ENCODE measurements at regions not wholly inside any gene's neighbourhood (a gene's known extent, or its start where the extent isn't known, plus 50 kb on each side); places are given as distances from the start of the nearest gene placed in this dataset.

- in situ Hi-C loops (cut with HindIII; ENCODE audit: low sequenced_read_pairs) = no loop called here
- no peak overlapping the region for H3K4me3 ChIP-seq (ENCODE audit: low read depth, low read length)
- no peak for DNase-seq (ENCODE audit: low read depth, low spot score)
- TF ChIP-seq CTCF (IDR thresholded peaks at IDR 0.05; ENCODE audit: low read depth, low read length) = no peak
Observed at GRCh38 chr21:43274022-43274945, 105.5 kb downstream of the CRYAA start.

GRCh38 chr21:43273708-43274021 is 104.9 kb downstream of the CRYAA start:
- TF ChIP-seq CTCF (IDR thresholded peaks at IDR 0.05; ENCODE audit: low read depth, low read length) = no peak
- in situ Hi-C loops (cut with HindIII; ENCODE audit: low sequenced_read_pairs) = no loop called here
- no peak overlapping the region for H3K4me3 ChIP-seq (ENCODE audit: low read depth, low read length)
- no peak for DNase-seq (ENCODE audit: low read depth, low spot score)

DNA sequence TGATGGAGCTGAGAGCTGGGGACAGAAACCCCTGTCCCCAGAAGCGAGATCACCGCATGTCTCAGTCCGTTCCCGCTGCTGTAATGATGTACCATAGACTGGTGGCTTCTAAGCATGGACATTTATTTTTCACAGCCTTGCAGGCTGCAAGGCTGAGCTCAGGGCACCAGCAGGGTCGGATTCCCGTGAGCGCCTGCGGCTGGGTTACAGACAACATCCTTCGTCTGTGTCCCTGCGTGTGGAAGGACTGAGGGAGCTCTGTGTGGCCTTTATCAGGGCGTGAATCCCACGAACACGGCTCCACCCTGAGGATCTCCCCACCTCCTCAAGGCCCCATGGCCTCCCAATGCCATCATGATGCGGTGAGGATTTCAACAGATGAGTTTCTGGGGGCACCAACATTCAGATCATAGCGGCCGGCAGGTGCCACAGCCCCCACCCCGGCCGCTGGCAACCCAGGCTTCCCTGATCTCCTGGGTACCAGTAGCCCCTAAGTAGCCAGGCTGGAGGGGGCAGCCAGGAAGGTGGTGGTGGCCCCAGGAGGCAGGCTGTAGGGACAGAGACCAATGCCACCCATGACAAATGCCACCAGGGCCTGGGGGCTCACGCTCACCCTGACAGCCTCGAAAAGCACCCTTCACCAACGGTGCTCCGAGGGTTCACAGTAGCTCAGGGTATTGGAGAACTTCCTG is 104.4 kb downstream of the CRYAA start:
- in situ Hi-C loops (cut with HindIII; ENCODE audit: low sequenced_read_pairs) = no loop called here
- no peak overlapping the region for H3K4me3 ChIP-seq (ENCODE audit: low read depth, low read length)
- no peak for TF ChIP-seq CTCF (IDR thresholded peaks at IDR 0.05; ENCODE audit: low read depth, low read length)
- DNase-seq (ENCODE audit: low read depth, low spot score) = no peak

- no peak for TF ChIP-seq CTCF (IDR thresholded peaks at IDR 0.05; ENCODE audit: low read depth, low read length)
- no peak overlapping the region for H3K4me3 ChIP-seq (ENCODE audit: low read depth, low read length)
- no peak for DNase-seq (ENCODE audit: low read depth, low spot score)
- in situ Hi-C loops (cut with HindIII; ENCODE audit: low sequenced_read_pairs) = no loop called here
Observed at GRCh38 chr21:43272591-43272990, 103.8 kb downstream of the CRYAA start.

GRCh38 chr21:43271452-43272020 is 102.7 kb downstream of the CRYAA start:
- DNase-seq (ENCODE audit: low read depth, low spot score) = no peak
- TF ChIP-seq CTCF (IDR thresholded peaks at IDR 0.05; ENCODE audit: low read depth, low read length) = no peak
- in situ Hi-C loops (cut with HindIII; ENCODE audit: low sequenced_read_pairs) = no loop called here
- H3K4me3 ChIP-seq (ENCODE audit: low read depth, low read length) = no peak overlapping the region

- in situ Hi-C loops (cut with HindIII; ENCODE audit: low sequenced_read_pairs) = no loop called here
- H3K4me3 ChIP-seq (ENCODE audit: low read depth, low read length) = no peak overlapping the region
- no peak for DNase-seq (ENCODE audit: low read depth, low spot score)
- TF ChIP-seq CTCF (IDR thresholded peaks at IDR 0.05; ENCODE audit: low read depth, low read length) = no peak
Observed at GRCh38 chr21:43270800-43271301, 102.0 kb downstream of the CRYAA start.

Data from astrocyte of the spinal cord (primary cell).